HT1080 (cell line): ENCODE measurements at regions not wholly inside any gene's neighbourhood (a gene's known extent, or its start where the extent isn't known, plus 50 kb on each side); places are given as distances from the start of the nearest gene placed in this dataset.

ENCODE experiments used
- DNase-seq: peaks from one replicate; pipeline ENCODE4 v3.0.0-alpha.2; 2015; ENCODE audit warnings: low read depth

DNA sequence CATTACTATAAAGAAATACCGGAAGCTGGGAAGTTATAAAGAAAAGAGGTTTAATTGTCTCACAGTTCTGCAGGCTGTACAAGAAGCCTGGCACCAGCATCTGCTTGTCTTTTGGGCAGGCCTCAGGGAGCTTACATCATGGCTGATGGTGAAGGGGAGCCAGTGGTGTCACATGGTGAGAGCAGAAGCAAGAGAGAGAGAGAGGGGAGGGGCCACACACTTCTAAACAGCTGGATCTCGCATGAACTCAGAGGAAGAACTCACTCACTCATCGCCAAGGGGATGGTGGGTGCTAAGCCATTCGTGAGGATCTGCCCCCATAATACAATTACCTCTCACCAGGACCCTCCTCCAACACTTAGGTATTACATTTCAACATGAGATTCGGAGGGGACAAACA lies 51.8 kb upstream of the ANKRD34C start:
- DNase-seq, result no peak

DNA sequence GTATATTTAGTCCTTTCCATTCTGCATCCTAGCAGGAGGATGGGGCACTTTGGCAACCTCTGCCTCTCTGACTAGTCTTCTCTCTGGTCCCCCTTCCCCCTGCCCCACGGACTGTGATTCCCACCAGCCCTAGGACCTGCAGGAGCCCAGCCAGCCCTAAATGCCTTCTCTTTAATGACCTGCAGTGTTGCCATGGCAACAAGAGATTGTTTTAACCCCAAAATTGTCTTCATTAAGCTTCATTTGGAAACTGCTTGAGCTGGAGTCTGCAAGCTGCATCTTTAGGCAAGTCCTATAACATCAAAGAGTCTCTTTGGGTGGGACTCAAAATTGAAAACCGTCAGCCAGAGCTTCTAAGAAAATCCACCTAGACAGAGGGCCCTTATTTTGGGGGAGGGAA lies 59.7 kb upstream of the ANKRD34C start:
- DNase-seq, result no peak

DNA sequence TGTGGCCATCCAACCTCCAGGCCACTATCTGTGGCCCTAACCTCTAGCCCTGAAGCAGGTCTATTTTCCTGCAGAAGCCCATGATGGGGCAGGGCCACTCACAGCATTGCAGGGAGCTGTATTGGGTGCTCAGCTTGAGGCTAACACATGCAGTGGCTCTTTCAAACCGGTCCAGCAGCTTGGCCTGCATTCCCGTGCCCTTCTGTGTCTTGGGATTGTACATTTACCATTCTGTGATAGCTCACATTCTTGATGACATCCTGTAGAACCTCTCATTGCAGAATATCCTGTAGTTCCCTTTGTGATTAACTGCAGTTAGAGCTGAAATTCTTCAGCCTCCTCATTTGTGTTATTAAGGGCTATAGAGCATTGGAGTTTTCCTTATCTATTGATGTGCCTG lies 60.8 kb upstream of the ANKRD34C start:
- DNase-seq, result no peak

DNA sequence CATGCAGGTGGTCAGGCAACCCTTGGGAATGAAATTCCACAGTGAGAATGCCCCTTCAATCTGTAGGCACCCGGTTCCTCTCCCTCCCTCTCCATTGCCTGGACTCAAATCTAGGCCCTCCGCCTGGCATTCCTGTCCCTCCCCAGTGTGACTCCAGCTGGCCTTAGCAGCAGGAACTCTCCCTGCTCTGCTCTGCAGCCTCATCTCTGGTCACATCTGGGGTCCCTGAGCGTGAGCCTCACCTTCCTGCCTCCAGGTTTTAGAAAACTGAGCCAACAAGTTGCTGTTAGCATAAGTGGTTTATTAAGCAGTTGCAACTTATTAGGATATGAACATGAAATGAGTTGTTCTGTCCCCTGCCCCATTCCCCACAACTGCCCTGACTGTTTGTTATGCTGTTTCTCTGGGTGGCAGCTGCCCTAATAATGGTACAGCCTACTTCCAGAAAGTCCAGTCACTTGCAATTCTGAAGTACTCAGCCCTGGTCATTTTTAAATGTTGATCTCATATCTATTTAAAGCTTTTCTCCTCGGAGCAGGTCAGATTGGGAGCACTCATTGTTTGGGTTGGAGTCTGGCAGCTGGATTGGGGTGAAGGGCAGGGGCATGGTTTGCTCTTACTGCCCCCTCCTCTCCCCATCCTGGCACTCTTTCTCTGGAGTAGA lies 63.0 kb upstream of the ANKRD34C start:
- DNase-seq, result no peak

DNA sequence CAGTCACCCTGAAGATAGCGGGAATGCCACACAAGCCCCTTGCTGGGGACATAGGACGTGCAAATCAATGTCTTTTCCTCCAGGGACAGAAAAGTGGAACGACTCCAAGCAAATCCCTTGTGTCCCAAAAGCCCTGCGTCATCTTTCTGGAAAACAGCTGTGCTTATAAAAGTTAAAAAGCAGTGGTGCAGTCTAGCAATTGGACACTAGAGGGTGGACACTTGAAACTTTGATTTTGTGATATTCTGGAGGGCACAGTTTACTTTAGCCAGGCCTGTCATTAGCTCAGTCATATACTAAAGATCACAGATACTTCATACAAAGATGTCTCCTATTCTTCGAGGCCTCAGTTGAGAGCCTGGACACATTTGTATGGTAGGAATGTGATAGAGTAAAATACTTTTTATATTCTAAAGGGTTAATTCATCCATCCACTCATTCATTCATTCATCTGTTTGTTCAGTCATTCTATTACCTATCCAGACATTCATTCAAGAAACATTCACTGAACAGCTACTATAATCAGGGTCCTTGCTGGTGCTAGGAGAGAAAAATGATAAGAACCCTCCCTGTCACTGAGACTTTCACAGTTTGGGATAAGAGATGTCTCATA lies 63.8 kb upstream of the ANKRD34C start:
- peak; percentile 20 for DNase-seq

DNA sequence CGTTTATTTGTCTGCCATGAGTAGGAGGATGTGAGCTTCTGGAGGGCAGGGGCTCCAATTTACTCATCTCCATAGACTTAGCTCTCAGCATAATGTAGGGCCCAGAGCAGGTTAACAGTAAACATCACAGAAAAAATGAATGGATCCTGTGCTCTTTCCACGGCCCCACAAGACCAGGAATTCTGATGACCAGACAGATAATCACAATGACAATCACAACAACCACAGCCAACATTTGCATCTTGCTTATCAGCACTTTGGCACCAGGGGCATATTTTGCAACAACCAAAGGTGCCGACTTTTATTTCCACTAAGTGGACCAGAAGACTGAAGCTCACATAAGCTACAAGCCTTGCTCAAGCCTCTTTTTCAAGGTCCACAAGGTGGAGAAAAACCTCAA lies 68.9 kb upstream of the ANKRD34C start:
- no peak for DNase-seq

DNA sequence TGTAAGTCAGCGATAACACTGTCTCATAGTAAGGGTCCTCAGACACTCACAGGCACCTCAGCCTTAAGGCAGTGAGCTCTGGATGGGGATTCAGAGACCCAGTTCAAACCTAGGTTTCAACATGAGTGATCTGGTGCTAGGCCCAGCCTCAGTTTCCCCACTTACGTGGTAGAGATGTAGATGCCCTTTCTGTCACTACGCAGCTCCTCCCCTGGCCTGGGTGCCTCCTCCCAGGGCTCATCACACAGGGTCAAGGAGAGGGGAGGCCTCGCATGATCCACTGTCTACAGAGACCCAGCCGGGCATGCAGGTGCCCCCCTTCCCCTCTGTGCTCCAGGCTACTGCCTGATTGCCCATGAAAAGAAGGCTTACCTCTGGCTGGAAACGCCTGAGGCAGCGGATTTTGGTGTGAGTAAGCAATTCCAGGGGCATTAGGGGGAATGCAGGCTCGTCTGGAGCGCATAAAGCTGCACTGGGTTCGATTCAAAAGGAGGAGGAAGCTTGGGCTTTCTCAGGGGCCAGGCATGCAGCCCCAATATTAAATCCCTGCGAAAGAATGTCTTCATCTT lies 69.8 kb upstream of the ANKRD34C start:
- DNase-seq, result no peak

DNA sequence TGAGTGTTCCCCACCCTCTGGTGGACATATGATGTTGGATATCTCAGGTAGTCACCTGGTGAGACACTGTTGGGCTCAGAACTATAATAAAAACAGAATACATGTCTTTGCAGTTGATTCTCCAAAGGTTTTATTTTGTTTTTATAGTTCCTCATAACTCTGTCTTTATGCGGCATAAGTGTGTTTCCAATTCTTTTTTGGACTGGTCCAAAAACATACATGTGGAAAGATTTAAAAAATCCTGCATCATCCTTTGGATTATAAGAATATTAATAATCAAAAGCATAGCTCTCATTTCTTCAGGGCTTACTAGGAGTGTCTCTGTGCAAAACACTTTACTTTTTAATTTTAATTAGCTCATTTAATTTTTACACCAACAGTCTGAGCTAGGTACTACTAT lies 71.0 kb upstream of the ANKRD34C start:
- DNase-seq, result no peak

DNA sequence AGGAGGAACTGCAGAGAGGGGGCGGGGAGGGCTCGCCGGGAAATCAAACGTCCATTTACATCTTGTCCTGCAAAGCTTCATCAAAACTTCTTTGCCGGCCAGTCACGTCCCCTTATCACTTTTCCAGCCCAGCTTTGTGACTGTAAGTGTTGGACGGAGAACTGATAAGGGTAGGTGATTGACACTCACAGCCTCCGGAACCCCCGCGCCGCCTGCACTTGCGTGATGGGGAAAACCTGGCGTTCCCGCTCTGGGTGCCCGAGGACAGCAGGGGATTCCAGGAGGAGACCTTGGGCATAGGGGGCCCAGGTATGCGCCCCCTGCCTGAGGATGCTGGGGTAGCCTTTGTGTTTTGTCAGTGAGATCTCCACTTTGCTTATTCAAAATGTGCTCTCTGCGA lies 72.8 kb upstream of the ANKRD34C start:
- no peak for DNase-seq

DNA sequence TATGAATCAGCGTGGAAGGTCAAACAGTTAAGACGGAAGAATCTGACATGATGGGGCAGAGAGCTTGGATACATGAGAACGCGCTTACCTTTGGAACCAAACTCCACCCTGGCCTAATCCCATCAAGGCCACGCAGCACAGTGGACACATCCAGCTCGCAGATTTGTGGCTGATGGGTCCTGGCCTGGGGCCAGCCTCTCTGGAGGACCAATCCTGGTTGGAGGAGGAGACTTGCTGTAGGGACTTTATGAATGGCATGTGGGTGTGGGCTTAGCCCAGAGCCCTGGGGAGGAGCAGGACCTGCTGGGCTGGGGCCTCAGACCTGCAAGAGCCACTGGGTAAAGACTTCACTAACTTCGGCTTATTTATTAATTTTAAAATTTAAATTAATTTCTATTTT lies 73.4 kb upstream of the ANKRD34C start:
- DNase-seq, result no peak

DNA sequence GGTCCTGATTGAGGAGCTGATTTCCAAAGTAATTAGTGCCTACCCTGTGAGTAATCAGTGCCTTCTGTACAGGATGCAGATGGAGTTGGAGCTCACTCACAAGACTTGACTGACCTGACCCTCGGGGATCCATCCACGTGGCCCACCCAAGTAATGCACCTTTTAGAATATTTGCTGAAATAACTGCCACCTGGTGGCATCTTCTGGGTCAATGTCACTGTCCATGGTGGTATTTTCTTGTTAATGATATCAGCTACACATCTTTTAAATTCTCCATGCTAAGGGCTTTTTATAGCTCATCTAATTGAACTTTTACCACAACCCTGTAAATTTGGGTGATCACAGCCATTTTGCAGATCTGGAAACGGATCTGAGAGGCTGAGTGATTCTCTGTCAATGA lies 74.3 kb upstream of the ANKRD34C start:
- DNase-seq, result no peak

DNA sequence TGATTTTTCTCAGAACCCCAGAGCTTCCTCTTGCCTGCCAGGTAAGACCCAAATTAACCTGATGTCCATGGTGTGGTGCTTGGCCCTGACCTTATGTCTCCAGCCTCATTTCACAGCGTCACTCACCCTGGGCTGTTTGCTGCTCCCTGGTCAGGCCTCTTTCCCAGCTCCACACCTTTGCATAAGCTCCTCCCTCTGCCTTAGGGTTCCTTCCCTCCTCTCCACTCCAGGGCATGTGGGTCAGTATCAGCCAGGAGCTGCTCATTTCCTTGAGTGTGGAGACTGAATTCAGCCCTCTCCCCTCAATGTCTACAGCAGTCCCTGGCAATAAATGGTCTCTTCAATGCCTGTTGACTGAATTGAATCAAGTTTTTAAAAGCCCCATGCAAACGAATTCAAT lies 75.6 kb upstream of the ANKRD34C start:
- DNase-seq, result no peak

DNA sequence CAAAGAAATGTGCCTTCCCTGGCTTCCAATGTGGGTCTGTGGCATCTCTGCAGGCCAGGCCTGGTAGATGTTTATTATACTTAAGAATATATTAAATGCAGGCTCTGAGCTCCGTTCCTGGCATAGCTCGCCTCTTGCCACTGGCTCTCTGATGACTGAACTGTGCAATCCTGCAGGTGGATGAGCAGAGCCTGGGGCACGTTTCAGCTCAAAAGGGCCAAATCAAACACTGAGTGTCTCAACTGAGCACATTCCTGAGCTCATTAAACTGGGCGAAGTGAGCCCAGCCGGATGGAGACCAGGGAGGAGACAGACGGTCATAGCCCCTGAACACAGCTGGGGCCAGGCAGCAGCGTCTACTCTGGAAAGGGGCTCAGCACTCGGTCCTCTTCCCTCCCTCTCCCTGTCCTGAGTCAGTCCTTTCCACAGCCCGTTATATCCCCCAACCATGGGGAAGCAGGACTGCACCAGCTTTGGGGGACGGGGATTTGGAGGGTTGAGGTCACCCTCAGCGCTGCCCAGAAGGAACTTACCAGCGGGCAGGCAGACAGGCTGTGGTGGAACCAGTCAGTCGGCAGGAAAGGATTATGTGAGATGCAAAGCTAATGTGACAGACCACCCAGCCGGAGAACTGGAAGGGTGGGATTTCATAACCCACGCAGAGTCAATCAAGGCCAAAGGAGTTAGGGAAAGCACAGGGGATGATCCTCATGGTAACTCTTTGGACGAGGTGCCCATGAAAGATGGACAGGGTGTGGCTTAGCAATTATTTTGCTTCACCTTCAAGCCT lies 77.4 kb upstream of the ANKRD34C start:
- DNase-seq, result no peak

DNA sequence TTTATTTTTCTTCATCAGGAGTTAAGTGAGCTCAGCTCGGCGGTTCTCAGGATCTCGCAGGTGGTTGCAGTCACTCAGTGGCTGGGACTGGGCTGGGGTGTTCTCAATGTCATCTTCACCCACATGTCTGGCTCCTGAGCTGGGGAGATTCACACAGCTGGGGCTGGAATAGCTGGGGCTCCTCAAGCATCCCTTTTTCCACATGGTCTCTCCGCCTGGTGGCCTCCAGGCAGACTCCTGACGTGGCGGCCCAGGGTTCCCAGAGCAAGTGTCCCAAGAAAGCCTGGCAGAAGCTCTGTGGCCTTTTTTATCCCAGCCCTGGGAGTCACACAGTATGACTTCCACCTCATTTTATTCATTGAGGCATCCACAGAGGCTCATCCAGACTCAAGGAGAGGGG lies 84.1 kb upstream of the ANKRD34C start:
- no peak for DNase-seq

DNA sequence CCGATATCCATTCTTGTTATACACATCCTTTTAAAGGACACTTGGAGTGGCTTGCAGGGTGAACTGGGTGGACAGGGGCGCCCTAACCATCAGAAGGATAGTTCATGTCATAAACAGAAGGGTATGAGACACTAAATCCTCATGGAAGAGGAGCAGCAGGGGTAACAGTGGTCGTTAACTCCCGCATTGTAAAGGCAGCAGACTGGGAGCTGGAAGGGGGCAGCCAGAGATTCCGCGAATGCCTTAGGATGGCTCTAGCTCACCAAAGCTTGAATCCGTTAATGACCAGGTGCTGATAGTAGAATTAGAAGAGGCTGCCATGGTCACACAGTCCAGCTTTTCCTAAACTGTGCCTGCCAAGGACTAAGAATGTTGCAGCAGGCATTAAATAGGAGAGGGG lies 85.2 kb upstream of the ANKRD34C start:
- DNase-seq, result no peak

DNA sequence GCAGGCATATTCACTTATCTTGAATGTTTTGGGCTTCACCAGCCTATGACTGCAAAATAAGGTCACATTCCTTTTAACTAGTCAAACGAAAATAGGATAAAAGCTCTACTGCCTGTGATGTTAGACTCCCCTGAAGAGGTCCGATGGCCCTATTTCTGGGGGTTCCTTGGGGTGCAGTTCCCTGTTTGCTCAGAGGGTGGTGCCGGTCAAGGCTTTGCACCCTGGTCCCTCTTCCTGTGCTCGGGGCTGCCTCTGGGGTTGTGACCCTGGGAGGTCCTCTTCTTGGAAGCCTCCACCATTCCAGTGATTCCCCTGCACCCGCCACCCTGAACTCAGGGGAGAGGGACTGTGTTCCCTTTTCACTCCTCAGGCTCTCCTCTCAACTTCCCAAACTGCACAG lies 86.7 kb upstream of the ANKRD34C start:
- DNase-seq, result no peak

DNA sequence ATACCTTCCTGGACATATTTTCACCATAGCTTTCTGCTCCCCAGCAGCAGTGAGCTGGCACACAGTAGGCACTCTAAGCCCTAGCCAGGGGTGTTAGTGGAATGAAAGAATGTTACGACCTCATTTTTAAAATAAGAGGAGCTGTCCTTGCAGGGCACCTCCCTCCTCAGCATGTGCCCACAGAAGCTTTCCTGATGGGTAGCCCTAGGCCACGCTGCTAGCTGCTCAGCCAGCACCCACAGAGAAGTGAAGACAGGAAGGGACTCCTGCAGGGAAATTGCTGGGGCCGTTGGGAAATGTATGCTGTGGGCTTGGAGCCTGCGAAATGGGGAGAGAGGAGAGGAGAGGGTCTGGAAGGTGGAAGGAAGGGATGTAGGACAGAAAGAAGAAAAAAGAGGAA lies 87.3 kb upstream of the ANKRD34C start:
- no peak for DNase-seq

DNA sequence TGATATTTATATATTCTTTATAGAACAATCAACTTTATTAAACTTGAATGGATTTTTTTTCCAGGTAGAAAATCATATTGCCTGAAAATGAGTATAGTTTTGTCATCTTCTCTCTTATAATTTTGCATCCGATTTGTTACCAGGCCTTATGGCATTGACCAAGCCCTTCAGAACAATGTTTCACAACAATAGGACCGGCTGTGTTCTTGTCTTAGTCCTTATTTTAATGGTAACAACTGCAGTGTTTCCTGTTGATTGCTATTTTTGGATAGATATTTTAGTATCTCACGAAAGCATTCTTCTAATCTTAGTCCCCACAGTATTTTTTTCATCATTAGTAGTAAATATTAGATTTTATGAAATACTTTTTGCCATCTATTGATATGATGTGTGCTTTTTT lies 88.1 kb upstream of the ANKRD34C start:
- no peak for DNase-seq

DNA sequence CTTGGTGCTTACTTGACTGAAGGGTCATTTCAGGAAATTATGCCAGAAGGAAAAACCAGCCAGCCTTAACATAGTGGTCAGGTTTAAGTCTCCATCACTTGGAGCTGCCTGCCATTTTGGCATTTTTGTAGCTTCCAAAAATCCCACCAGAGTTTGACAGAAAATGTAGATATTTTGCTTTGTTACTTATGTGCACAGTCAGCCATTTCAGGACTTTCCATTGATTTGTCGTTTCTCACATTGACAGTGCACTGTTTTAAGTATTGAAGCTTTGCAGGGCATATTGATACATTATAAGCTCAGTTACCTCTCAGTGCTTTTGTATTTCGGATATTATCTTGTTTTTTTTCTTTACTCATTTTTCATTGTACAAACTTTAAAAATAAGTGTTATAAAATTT lies 89.0 kb upstream of the ANKRD34C start:
- no peak for DNase-seq

DNA sequence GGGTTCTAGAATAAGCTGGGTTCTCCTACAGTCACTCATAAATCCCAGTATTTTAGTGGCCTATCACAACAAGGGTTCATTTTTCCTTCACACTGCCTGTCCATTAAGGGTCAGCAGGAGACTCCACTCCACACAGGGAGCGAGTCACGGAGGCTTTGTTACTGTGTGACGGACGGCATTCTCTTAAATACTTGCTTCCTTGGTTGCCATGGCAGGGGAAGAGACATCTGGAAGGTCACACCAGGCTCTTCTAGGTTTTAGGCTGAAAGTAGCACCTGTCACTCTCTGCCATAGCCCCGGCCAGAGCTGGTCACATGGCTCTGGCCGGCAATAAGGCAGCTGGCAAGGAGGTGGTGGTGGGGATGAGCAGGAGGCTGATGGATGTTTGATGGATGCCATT lies 89.4 kb upstream of the ANKRD34C start:
- DNase-seq, result no peak

DNA sequence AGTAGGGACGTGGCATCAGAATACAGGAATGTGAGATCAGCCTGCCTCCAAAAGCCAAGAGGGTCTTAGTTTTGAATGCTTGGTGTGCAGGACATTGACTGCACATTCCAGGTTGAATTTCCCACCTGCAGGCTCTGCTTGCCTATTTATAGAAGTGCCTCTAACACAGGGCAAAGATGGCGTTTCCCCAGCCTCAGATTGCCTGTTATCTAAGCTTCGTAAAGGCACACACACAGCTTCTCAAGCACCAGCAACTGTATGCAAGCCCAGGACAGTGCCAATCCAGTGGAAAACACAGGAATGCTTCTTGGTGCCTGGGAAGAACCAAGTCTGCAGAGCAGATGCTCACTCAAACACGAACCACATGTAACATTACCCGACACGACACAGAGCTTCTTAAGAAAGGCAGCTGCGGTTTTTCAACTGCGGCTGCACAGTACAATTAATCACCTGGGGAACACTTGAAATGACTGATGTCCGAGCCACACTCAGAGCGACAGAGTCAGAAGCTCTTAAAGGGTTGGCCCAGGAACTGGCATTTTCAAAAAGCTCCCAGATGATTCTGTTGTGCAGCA lies 90.0 kb upstream of the ANKRD34C start:
- DNase-seq, result peak; percentile 34

DNA sequence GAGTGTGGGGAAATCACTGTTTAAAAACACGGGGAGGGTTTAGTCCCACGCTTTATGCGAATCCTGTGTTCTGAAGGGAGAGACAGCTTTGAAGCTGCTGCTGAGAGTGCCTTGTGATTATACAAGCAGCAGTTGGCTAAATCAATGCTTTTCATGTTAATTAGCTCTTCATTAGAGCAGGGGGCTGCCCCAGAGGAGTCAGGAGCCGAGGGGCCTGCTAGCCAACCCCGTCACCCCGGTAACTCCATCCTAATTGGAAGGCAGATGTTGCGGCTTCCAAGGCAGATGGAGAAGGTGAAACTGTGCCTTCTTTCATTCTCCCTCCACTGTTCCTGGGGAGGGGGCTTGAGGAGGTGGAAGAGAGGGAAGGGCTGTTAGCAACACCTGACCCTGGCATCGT lies 92.4 kb upstream of the ANKRD34C start:
- DNase-seq, result no peak
